Lung (tissue), 11 donors: ENCODE measurements at regions not wholly inside any gene's neighbourhood (a gene's known extent, or its start where the extent isn't known, plus 50 kb on each side); places are given as distances from the start of the nearest gene placed in this dataset.

Experiments used
- ATAC-seq: fragments of 200-7000 bp; cut with Tn5 transposase; one replicate; pipeline ENCODE4 v1.9.1; 2020; ENCODE audit warnings: moderate number of reproducible peaks; ENCODE audit not compliant: insufficient read depth, low FRiP score
- DNase-seq, 3 donors: peaks; one replicate each; pipeline ENCODE4 v3.0.0-alpha.2; 2013 to 2017
- H3K27ac ChIP-seq, 2 donors: one replicate each; pipeline ENCODE4 v1.5.1; 2013; ENCODE audit warnings: mild to moderate bottlenecking in 2 of 2, moderate library complexity in 2 of 2, control low read depth in 1 of 2, inconsistent platforms in 1 of 2, low read depth in 1 of 2, low read length in 1 of 2
- H3K27me3 ChIP-seq, 3 donors: one replicate each; pipeline ENCODE4 v1.5.1; 2013; ENCODE audit warnings: low read length in 2 of 3; ENCODE audit not compliant: control insufficient read depth in 3 of 3, insufficient read depth in 3 of 3
- H3K36me3 ChIP-seq, 4 donors: one replicate each; pipeline ENCODE4 v1.5.1; 2013; ENCODE audit warnings: low read length in 4 of 4, mild to moderate bottlenecking in 1 of 4, moderate library complexity in 1 of 4; ENCODE audit not compliant: control insufficient read depth in 4 of 4, insufficient read depth in 4 of 4
- H3K4me1 ChIP-seq, 5 donors: one replicate each; pipeline ENCODE4 v1.5.1; 2013; ENCODE audit warnings: low read length in 5 of 5, mild to moderate bottlenecking in 2 of 5, moderate library complexity in 1 of 5; ENCODE audit not compliant: control insufficient read depth in 5 of 5, insufficient read depth in 5 of 5
- H3K4me3 ChIP-seq: one replicate; pipeline ENCODE4 v1.5.1; 2013; ENCODE audit warnings: mild to moderate bottlenecking, control low read depth, moderate library complexity
- H3K9ac ChIP-seq, 2 donors: one replicate each; pipeline ENCODE4 v1.5.1; 2013; ENCODE audit warnings: low read length in 2 of 2, control low read depth in 1 of 2; ENCODE audit not compliant: insufficient read depth in 1 of 2
- H3K9me3 ChIP-seq, 4 donors: one replicate each; pipeline ENCODE4 v1.5.1; 2013; ENCODE audit warnings: low read length in 3 of 4, mild to moderate bottlenecking in 1 of 4, moderate library complexity in 1 of 4; ENCODE audit not compliant: control insufficient read depth in 4 of 4, insufficient read depth in 3 of 4
- CTCF ChIP-seq: IDR thresholded peaks from 2 replicates; pipeline ENCODE4 v1.5.1; 2012; ENCODE audit warnings: mild to moderate bottlenecking; ENCODE audit errors: control extremely low read depth, extremely low read depth
- WGBS, 2 donors: extraction: QIAGEN DNeasy Blood & Tissue Kit; methylation state at CpG; one replicate each; pipeline ENCODE4 v1.1.7; 2013; 5-methylcytosine and 5-hydroxymethylcytosine counted together
- donor health status: control.
- donor health status: control.
- donor health status: Bipolar disorder and iron deficiency.
- donor health status: healthy.
- donor health status: DM: yes; HTN: yes; CAD: no.

- H3K36me3 ChIP-seq = no peaks in the 10 kb centered on the region
- peak in 2 of 3 donors; percentile 30 to 40 for DNase-seq
- ATAC-seq = no peak
- H3K4me3 ChIP-seq = no peak overlapping the region
- no peak for TF ChIP-seq CTCF
- H3K27me3 ChIP-seq = no peaks in the 10 kb centered on the region
- H3K27ac ChIP-seq = no peak overlapping the region
- WGBS, 2 donors = 63 to 73% methylated on average over 5 of the region's 5 CpGs
- peaks cover 0 to 3% (median 0%) of the 10 kb centered on the region in 5 donors for H3K4me1 ChIP-seq
- H3K9ac ChIP-seq = no peak overlapping the region
- peaks cover 0 to 4% (median 0%) of the 10 kb centered on the region in 4 donors for H3K9me3 ChIP-seq
Observed at GRCh38 chr4:23539969-23540569, 349.8 kb downstream of the PPARGC1A start.

- Histone ChIP-seq H3K27ac (no peak overlapping the region), H3K9me3 (peaks cover 0 to 9% (median 0%) of the 10 kb centered on the region in 4 donors), H3K9ac (no peak overlapping the region), H3K27me3 (no peaks in the 10 kb centered on the region), H3K4me1 (peaks cover 0 to 3% (median 0%) of the 10 kb centered on the region in 5 donors), H3K36me3 (no peaks in the 10 kb centered on the region), H3K4me3 (no peak overlapping the region)
- ATAC-seq = no peak
- no peak for TF ChIP-seq CTCF
- WGBS, 2 donors = 90 to 94% methylated on average over 2 of the region's 2 CpGs
- DNase-seq = no peak
Observed at GRCh38 chr4:23533859-23534258, 356.0 kb downstream of the PPARGC1A start.

GRCh38 chr4:23516716-23517115, 373.1 kb downstream of the PPARGC1A start:
- H3K9ac ChIP-seq = no peak overlapping the region
- TF ChIP-seq CTCF = no peak
- H3K4me3 ChIP-seq = no peak overlapping the region
- 83 to 94% methylated on average over 3 of the region's 3 CpGs for WGBS, 2 donors
- H3K9me3 ChIP-seq = peaks cover 0 to 3% (median 0%) of the 10 kb centered on the region in 4 donors
- H3K27me3 ChIP-seq = no peaks in the 10 kb centered on the region
- H3K27ac ChIP-seq = no peak overlapping the region
- H3K4me1 ChIP-seq = no peaks in the 10 kb centered on the region
- DNase-seq (peak in 2 of 3 donors; percentile 32 to 57), ATAC-seq (no peak)
- H3K36me3 ChIP-seq = no peaks in the 10 kb centered on the region

GRCh38 chr4:23504083-23504482, 385.8 kb downstream of the PPARGC1A start:
- Histone ChIP-seq H3K27me3 (no peaks in the 10 kb centered on the region), H3K9ac (no peak overlapping the region), H3K4me1 (peaks cover 0 to 4% (median 0%) of the 10 kb centered on the region in 5 donors), H3K27ac (no peak overlapping the region), H3K9me3 (no peaks in the 10 kb centered on the region), H3K36me3 (no peaks in the 10 kb centered on the region), H3K4me3 (no peak overlapping the region)
- WGBS, 2 donors = 38 to 41% methylated on average over 2 of the region's 2 CpGs
- ATAC-seq (no peak), DNase-seq (no peak)
- no peak for TF ChIP-seq CTCF
